ENCODE measurements at regions not wholly inside any gene's neighbourhood (a gene's known extent, or its start where the extent isn't known, plus 50 kb on each side); places are given as distances from the start of the nearest gene placed in this dataset.
"Not testable (repeated sequence)": the region's sequence is repeated elsewhere in the genome, so short reads cannot be mapped to it uniquely, and the experiment has no call there.

DNA sequence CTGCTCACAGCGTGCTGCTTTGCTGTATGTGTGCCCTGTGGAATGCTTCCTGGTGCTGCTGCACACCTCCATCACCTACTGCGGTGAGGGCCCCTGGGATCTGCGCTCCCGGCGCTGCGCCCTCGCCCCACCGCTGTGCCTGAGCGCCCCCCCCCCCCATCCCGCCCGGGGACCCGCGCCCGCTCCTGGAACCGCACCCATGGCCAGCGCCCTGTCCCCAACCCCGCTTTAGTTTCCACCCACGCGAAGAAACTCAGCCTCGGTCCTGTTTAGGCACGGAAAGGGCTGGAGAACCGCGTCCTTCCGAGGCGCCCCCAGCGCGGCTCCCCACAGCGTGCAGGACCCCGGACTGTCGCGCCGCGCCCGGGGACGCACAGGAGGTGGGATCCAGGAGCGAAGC is 265.5 kb downstream of the POTEB3 start:
- DNase-seq, result not testable (repeated sequence)

DNA sequence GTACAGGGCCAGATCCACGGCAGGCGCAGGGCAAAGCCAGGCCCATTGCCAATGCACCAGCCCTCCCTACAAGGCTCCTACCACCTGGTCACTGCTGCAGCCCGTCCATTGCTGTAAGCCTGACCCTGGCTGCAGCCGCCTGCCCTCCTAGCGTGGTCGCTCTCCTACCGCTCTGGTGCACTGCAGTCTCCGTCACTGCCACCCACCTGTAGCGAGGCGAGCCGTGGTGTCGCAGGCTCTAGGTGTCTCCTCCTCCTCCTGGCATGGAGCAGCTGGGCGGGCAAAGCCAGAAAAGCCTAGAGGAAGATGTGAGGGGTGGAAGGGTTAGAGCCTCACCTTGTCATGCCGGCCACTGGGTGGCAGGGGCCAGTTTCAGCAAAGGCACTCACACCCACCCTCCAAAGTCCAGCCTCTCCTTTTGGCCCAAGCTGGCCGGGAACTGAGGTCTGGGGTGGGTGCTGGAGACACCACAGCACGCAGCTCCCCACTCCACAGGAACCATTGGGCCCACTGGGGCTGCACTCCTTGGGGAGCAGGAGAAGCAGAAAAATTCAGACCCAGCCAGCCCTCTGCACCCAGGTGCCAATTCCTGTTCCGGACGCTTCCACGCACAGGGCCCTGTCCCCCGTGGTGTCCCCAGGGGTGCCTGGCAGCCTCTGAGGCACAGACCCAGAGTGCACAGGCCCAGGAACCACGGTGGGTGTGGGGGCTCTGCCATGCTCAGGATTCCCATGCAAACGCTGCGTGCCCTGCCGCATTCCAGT is 285.3 kb upstream of the POTEB2 start:
- DNase-seq, result not testable (repeated sequence)

DNA sequence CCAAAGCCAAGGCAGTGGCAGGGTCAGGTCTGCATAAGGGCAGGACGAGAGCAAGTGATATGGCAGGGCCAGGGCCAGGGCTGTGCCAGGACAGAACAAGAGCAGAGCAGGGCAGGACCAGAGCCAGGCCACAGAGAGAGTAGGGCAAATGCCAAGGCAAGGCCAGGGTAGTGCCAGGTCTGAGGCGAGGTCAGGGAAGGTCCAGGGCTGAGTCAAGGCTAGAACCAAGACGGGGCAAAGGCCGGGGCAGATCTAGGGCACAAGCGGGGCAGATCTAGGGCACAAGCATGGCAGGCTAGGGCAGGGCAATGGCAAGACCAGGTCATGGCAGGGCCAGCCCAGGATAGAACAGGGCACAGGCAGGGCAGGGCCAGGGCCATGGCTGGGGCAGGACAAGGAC is 282.0 kb upstream of the POTEB2 start:
- DNase-seq, result not testable (repeated sequence)

DNA sequence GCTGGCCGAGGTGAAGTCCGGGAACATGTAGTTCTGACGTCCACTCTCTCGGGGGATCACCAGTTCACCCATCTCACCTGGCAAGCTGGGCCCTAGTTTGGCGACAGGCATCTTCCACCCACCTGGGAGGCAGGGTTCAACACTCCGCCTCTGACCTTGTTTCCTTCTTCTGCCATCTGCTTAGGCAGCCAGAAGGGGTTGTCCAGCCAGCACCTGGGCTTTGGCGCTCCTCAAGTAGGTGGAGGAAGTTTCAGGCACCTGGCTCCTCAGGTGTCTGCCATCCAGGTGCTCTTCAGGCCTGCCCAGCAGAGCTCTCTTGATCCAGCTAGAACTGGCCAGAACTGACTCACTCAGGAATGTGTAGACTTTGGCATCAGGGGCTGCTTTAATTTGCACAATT is 267.8 kb upstream of the POTEB2 start:
- DNase-seq, result not testable (repeated sequence)

DNA sequence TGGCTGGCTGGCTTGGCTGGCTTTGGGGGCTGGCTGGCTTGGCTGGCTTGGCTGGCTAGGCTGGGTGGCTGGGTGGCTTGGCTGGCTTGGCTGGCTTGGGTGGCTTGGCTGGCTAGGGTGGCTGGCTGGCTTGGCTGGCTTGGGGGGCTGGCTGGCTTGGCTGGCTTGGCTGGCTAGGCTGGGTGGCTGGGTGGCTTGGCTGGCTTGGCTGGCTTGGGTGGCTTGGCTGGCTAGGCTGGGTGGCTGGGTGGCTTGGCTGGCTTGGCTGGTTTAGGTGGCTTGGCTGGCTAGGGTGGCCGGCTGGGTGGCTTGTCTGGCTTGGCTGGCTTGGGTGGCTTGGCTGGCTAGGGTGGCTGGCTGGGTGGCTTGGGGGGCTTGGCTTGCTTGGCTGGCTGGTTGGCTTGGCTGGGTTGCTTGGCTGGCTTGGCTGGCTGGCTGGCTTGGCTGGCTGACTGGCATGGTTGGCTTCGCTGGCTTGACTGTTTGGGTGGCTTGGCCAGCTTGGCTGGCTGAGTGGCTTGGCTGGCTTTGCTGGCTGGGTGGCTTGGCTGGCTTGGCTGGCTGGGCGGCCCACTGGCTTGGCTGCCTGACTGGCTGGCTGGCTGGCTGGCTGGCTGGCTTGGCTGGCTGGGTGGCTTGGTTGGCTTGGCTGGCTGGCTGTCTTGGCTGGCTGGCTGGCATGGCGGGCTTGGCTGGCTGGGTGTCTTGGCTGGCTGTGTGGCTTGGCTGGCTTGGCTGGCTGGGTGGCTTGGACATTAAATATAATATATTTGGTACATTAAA is 246.3 kb upstream of the POTEB2 start:
- DNase-seq, result not testable (repeated sequence)

GRCh38 chr15:21111861-21112260 is 245.7 kb upstream of the POTEB2 start:
- DNase-seq, result not testable (repeated sequence)

DNA sequence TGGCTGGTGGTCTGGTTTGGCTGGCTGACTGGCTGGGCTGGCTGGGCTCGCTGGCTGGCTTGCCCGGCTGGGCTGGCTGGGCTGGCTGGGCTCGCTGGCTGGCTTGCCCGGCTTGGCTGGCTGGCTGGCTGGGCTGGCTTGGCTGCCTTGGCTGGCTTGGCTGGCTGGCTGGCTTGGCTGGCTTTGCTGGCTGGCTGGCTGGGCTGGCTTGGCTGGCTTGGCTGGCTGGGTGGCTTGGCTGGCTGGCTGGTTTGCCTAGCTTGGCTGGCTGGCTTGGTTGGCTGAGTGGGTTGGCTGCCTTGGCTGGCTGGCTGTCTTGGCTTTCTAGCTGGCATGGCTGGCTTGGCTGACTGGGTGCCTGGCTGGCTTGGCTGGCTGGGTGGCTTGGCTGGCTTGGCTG is 245.1 kb upstream of the POTEB2 start:
- DNase-seq, result not testable (repeated sequence)

DNA sequence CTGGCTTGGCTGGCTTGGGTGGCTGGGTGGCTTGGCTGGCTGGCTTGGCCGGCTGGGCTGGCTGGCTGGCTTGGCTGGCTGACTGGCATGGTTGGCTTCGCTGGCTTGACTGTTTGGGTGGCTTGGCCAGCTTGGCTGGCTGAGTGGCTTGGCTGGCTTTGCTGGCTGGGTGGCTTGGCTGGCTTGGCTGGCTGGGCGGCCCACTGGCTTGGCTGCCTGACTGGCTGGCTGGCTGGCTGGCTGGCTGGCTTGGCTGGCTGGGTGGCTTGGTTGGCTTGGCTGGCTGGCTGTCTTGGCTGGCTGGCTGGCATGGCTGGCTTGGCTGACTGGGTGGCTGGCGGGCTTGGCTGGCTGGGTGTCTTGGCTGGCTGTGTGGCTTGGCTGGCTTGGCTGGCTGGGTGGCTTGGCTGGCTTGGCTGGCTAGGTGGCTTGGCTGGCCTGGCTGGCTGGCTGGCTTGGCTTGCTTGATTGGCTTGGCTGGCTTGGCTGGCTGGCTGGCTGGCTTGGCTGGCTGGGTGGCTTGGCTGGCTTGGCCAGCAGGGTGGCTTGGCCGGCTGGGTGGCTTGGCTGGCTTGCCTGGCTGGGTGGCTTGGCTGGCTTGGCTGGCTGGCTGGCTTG is 244.2 kb upstream of the POTEB2 start:
- peak; percentile 37 for DNase-seq

- not testable (repeated sequence) for DNase-seq
These were observed 242.3 kb upstream of the POTEB2 start for GRCh38 chr15:21108384-21108783.

DNA sequence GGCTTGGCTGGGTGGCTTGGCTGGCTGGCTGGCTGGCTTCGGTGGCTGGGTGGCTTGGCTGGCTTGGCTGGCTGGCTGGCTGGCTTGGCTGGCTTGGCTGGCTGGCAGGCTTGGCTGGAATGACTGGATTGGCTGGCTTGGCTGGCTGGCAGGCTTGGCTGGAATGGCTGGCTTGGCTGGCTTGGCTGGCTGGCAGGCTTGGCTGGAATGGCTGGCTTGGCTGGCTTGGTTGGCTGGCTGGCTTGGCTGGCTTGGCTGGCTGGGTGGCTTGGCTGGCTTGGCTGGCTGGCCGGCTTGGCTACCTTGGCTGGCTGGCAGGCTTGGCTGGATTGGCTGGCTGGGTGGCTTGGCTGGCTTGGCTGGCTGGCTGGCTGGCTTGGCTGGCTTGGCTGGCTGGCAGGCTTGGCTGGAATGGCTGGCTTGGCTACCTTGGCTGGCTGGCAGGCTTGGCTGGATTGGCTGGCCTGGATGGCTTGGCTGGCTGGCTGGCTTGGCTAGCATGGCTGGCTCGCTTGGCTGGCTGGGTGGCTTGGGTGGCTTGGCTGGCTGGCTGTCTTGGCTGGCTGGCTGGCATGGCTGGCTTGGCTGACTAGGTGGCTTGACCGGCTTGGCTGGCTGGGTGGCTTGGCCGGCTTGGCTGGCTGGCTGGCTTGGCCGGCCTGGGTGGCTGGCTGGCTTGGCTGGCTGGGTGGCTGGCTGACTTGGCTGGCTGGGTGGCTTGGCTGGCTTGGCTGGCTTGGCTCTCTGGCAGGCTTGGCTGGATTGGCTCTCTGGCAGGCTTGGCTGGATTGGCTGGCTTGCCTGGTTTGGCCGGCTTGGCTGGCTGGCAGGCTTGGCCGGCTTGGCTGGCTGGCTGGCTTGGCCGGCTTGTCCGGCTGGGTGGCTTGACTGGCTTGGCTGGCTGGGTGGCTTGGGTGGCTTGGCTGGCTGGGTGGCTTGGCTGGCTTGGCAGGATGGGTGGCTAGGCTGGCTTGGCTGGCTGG is 241.6 kb upstream of the POTEB2 start:
- not testable (repeated sequence) for DNase-seq

DNA sequence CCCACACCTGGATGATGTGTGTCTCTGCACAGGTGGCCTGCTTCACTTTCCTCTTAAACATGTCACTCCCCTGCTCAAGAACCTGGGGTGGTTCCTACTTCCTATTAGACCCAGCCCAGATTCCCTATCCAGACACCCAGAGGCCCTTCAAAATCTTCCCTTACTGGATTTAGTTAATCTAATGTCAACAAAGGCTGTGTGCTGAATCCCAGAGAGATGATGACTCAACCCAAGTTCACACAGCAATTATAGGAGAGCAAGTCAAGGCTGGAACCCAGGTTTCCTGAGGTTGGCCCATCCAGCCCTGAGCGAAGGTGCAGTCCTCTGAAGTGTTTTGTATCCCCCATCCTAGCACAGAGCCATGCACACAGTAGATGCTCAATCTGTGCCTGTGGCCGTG is 230.5 kb upstream of the POTEB2 start:
- DNase-seq, result not testable (repeated sequence)

DNA sequence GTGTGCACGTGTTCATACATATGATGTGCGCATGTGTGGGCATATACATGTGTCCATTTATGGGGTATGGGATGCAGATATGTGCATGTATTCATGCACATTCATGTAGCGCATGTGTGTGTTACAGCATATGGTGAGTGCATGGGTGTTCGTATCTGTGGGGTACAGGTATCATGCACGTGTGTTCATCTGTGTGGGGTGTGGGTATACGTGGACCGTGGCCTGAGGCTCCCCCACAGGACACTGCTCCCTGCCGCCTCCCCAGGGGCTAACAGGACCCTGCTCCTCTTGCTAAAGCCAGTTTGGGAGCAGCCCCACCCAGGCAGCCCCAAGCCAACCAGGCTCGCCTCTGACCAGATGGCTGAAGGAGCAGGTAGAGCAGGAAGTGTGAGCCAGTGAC is 213.4 kb upstream of the POTEB2 start:
- not testable (repeated sequence) for DNase-seq

GRCh38 chr15:21068917-21069316 is 202.8 kb upstream of the POTEB2 start:
- DNase-seq, result not testable (repeated sequence)

GRCh38 chr15:21063512-21063911 is 197.4 kb upstream of the POTEB2 start:
- DNase-seq, result not testable (repeated sequence)

- DNase-seq, result not testable (repeated sequence)
These were observed 196.6 kb upstream of the POTEB2 start for GRCh38 chr15:21062619-21063163.

DNA sequence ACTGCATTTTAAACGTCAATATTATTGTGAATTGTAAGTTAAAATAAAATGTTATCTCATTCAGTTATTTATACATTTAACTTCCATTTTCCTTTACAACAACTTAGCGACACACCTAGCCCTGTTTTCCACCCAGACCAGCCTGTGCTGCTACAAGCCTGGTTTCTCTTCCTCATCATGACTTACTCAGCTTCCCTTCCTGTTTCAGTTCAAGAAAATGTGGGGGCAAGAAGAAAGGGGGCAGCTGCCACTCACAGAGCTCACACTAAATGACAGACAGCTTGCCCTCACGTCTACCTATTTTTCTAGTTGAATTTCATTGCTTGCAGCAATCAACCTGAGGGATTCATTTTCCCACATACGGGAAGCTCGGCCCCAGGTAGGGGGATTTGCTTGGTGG is 185.8 kb upstream of the POTEB2 start:
- DNase-seq, result not testable (repeated sequence)

DNA sequence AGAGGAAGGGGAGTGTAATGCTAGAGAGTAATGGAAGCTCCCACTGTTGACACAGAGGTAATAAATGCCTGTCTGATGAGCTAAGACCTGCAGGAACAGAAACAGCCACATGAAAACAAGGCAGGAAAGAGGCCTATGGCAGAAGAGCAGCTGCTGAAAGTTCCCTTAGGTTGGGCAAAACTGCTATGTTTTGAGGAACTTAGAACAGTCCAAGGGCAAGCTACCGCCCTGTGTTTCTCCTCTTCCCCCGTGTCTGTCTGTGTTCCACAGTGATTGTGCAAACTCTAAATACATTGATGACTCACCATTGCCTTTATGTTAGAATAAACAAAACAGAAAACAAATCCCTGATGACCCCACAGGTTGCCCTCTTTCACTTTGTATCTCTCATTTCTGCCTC is 165.6 kb upstream of the POTEB2 start:
- not testable (repeated sequence) for DNase-seq

GRCh38 chr15:21029001-21029400 is 162.9 kb upstream of the POTEB2 start:
- not testable (repeated sequence) for DNase-seq

- DNase-seq, result not testable (repeated sequence)
These were observed 161.8 kb upstream of the POTEB2 start for GRCh38 chr15:21027942-21028341.

- DNase-seq, result not testable (repeated sequence)
These were observed 160.7 kb upstream of the POTEB2 start for GRCh38 chr15:21026848-21027247.

DNA sequence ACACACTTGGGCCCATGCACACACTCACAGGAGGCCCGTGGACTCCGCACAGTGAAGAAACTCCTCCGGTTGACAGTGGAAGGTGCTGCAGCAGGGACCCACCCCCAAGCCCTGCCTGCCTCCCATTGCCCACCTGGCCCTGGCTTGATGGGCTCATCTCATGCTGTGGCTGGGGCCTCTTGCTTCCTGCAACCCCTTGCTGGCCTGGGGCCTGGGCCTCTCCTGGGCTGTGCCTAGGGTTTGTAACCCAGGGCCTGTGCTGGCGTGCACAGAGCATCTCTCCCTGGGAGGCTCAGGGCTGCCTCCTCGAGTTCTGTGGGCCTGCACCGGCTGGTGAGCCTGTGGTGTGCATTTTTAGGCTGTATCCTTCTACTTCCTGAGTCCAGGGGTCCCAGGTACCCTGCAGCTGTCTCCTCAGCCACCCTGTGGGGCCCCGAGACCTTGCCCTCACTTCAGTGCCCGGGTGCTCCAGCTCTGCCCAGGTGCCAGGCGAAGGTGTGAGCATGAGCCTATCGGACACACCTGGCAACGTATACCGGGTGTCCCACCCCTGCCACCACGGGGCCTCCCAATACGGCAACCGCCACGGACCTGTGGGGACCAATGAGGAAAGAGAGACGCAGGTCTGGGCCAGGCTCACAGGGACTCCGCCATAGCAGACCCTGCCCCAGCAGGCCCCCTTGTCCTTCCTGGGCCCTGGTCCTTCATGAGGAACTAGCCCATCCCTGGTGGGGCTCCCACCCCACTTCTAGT is 158.3 kb upstream of the POTEB2 start:
- DNase-seq, result not testable (repeated sequence)
